DMS114 treated with DMSO at 0.1 percent for 48 hours (cell line): ENCODE measurements at regions not wholly inside any gene's neighbourhood (a gene's known extent, or its start where the extent isn't known, plus 50 kb on each side); places are given as distances from the start of the nearest gene placed in this dataset.

Experiments
- DNase-seq: peaks from one replicate; lab custom pipeline; 2025; ENCODE audit not compliant: unreplicated experiment; lab: John Stamatoyannopoulos, UW

DNA sequence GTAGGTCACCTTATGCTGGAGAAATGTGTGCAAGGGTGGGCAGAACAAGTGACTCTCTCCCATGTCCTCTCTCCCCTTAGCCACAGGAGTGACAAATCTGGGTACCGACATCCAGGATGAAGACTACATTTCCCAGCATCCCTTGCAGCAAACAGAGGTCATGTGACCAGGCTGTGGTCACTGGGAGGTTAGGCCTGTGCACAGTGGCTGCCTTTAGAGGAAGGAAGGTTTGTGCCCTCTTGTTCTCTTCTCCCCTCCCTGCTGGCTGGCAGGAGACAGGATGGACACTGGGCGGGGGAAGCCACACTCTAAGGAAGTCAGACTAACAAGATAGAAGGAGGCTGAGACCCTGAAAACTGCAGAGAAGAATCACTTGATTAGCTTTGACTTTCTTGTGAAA is 360.2 kb downstream of the PREX1 start:
- DNase-seq: no peak

DNA sequence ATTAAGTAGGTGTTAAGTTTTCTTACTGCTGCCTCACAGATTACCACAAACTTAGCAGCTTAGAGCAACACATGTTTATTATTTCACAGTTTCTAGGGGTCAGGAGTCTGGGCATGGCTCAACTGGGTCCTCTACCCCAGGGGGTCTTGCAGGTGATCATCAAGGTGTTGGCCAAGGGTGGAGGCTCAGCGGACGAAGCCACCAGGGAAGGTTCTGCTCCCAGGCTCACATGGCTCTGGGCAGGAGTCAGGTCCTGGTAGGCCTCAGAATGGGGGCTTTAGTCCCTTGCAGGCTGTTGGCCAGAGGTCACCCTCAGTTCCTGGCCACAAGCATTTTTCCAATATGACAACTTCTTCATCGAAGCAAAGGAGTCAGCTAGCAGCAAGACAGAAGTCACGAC is 362.5 kb downstream of the PREX1 start:
- no peak for DNase-seq

DNA sequence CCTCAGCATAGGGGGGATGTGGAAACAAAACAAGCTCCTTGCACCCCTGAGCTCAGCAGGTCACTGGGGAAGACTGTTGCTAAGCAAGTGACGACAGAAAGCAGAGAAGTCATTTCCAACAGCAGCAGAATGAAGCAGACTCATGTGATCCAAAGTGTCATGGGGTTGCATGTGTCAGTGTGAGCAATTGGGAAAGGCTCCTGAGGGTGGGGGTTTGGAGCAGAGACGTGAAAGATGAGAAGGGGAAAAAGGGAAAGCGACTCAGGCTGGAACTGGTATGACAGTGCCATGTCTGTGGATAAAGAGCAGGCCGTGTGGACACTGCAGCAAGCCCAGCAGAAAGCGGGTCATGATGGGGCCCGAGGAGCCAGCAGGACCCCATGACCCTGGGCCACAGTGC is 363.9 kb downstream of the PREX1 start:
- DNase-seq: no peak

DNA sequence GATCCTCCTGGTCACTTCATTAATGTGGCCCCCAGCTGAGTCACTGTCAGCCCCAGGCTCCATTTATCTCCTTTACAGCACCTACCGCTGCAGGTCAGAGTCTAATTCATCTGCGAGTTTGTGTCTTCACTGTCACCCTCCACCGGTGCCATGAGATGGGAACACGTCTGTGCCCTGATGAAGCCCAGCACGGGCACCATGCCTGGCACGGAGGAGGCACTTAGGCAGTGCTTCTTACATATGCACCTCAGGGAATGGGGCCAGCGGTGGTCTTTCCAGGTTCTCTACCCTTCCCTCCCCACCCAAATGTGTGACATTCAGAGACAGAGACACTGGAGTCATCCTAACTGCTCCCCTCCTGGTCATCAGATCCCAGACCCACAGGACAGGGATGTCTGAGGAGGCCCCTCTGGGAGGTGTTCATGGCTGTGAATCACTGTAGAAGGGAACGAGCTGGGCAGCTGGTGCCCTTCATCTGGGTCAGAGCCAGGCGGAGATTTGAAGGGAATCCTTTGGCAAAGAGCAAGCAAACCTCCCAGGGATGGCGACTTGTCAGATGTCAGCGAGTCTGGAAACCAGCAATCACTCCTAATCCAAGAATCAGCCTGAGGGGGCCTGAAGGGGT is 364.6 kb downstream of the PREX1 start:
- no peak for DNase-seq

DNA sequence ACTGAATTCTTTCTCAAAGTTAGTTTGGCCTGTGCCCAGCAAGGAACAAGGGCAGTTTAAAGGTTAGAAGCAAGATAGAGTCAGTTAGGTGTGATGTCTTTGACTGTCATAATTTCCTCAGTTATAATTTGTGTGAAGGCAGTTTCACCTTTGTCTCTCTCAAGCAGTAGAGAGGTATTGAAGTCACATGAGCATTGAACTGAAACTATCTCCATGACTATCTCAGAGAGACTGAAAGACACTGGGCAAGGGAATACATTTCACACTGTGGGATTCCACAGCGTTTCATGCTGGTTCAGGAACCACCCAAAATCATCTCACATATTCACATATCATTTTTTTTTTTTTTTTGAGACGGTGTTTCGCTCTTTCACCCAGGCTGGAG is 366.1 kb downstream of the PREX1 start:
- DNase-seq: no peak

DNA sequence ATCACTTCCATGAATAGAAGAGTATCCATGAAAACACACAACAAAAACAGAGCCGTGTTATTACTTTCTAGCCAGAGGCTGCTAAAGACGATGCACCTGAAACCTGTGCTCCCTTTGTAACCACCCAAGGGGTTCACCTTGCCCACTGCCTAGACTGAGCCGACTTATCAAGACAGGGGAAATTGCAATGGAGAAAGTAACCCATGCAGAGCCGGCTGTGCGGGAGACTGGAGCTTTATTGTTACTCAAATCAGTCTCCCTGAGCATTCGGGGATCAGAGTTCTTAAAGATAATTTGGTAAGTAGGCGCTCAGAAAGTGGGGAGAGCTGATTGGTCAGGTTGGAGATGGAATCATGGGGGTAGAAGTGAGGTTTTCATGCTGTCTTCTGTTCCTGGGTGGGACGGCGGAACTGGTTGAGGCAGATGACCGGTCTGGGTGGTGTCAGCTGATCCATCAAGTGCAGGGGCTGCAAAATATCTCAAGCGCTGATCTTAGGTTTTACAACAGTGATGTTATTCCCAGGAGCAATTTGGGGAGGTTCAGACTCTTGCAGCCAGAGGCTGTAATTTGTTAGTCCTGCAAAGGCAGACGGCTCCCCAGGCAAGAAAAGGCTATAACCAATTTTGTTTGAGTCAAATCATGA is 366.6 kb downstream of the PREX1 start:
- DNase-seq: no peak

DNA sequence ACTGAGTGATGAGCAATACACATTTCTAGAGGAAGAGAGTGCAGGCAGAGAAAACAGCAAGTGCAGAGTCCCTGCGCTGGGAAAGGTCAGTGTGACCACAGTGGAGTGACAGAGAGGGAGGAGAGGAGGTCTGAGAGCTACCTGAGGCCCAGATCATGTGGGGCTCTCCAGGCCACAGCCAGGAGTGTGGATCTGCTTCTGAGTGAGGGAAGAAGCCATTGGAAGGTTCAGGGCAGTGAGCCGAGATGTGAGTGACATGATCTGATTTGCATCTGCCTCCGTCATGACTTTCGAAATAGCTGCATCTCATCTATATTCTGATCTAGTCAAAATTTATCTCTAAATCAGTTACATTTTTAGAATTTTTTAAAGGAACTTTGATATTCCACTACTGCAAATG is 367.1 kb downstream of the PREX1 start:
- DNase-seq: no peak

DNA sequence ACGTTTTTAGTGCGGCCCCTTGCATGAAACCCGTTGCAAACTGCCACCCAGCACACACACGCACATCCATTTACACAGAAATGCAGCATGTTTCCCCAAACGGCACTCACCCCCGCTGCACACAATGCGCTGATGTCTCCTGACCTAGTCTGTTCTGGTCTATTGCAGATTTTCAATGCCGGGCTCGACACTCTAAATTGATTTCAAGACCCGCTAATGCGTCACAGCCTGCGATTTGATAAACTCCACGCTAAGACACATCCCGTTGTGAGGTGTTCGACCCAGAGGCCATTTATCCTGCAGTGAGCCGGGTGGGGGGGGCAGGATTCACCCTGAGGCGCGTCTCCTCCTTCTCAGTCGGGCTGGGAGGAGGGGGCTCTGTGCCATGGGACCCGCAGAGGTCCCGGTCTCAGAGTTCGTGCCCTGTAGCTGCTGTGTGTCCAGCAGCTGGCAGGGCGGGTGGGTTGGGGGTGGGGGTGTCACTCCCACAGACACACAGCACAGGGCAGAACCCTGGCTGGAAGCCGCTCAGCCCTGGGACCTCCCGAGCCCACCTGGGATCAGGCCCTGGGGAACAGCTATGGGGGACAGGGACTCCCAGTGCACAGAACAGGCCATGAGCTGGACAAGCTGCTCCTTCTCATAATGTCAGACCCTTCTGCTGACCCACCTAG is 367.9 kb downstream of the PREX1 start:
- no peak for DNase-seq

DNA sequence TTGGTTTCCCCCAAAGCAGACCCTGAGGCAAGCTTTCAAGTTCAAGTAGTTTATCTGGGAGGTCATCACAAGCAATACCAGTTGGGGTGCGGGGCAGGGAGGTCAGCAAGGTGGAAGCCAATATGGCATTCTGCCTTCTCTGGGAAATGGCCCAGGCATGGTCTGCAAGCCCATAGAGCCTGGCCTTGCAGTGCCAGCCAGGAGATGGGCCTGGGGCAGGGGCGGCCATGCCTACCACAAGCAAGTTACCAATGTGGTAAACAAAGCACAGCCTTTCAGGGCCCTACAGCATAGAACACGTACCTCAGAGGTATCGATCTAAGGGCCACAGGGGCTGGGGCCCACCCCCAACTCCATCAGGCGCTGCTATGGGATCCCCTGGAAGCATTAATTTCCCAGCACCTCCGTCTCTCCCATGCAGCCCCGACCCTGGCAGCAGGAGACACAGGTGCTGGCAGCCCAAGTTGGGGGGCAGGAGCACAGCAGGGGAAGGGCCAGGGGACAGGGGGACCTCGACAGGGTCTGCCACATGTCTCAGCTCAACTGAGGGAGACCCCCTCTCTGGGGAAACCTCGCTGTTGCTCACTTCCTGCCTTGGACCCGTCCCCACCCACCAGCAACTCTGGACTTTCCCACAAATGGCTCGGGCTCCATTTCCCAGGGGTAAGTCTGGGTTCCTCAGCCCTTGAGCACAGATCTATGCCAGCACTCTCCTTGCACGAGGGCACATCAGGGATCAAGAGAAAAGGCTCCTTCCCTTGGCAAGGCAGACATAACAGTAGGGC is 369.0 kb downstream of the PREX1 start:
- DNase-seq: no peak

DNA sequence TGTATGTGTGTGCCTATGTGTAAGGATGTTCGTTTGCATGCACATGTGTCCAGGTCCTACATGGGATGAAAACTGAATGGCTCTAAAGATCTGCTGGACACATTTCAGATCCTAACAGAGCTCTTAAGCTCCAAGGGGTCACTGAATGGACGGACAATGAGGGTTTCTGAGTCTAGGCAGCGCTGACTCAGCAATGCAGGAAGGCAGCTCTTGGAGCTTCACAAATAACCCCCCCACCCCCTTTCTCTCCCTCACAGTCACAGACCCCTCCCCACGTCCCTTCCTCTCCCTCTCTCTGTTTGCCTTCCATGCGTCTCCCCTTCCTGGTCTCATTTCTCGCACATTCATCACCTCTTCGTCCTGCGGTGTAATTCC is 369.8 kb downstream of the PREX1 start:
- DNase-seq: no peak

DNA sequence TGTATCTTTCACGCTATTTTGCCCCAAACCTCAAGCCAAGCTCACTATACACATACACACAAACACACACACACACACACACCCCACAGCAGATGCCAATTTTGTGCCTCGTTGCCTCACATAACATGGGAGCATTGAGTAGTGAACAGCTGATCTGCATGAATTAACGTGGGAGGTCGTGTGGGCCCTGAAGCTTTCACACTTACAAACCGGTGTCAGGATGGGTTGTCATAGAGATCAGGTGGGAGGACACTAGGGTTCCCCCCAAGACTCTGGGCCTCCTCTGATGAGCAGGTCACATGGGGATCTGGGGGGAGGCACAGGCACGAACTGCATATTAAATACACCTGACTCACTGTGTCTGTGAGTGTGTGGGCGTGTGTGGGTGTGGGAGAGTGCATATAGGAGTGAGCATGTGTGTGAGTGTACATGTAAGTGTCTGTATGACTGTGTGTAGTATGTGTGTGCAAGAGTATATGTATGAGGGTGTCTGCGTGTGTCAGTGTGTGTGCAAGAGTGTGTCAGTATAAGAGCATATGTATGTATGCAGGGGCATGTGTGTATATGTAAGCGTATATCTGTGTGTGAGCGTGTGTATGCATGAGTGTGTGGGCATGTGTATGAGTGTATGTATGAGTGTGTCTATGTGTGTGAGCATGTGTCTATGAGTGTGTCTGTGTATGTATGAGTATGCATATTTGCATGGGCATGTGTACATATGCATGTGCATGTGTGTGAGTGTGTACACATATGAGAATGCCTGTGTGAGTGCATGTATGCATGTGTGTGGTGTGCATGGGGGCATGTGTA is 370.4 kb downstream of the PREX1 start:
- no peak for DNase-seq

DNA sequence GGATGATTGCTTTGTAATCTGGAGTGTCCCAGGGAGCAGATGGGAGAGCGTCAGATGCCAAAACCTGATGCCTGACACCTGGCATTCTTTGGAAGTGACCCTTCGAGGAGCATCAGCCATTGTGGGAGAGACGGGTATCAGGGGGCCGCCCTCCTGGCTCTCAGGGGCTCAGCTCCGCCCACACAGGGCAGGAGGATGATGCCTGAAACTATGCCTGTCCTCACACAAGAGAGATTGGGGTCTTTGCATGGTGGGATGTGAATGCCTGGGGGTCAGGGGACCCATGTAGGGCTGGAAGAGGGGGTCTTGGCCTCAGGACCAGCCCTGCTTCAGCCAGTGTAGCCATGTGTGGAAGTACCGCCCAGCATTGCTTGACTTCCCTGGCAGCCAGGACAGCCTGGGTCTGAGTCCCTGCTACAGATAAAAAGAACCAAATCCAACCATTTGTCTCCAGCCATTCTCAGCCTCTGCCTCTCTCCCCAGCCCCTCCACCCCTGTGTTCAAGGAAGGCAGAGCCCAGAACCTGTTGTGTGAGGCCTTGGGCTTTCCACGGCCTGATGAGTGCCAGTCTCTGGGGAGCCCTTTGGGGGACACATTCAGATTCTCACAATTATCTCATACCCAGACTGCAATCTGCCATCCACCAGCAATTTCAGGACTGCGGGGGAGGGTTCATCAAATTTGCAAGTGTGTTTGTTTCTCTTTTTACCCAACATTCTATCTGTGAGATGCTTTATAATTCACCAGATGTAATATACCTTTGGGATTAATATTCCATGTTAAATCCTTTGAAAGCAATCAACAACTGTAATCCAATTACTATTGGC is 371.2 kb downstream of the PREX1 start:
- no peak for DNase-seq

DNA sequence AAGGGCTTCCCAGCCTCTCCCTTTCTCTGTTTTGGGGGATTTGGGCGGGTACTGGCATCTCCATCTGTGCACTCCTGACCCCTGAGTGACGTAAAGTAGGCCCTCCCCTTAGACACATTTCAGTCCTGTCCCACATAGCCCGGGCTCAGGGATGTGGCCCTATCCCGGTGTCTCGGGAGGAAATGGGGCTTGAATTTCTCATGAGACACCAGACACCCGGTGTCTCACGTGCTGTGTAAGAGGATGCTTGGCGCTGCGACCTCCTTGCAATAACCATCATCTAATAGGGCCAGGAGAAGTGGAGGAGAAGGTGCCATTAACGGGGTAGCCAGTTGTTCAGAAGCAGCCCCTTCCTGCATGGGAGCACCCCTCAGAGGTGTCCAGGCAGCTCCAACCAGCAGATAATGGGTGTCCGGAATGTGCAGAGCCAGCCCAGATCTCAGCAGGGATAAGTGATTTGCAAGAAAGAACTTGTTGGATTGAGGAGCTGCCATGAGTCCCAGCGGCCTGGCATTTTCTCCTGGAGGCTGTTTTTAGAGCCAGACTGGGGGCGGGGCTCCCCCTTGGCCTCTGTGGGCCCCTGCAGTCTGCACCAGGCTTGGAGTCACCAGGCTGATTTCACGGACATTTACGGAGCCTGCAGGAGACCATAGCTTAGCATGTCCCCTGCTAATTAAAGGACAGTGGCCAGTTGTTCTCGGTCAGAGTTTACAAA is 372.0 kb downstream of the PREX1 start:
- DNase-seq: no peak

DNA sequence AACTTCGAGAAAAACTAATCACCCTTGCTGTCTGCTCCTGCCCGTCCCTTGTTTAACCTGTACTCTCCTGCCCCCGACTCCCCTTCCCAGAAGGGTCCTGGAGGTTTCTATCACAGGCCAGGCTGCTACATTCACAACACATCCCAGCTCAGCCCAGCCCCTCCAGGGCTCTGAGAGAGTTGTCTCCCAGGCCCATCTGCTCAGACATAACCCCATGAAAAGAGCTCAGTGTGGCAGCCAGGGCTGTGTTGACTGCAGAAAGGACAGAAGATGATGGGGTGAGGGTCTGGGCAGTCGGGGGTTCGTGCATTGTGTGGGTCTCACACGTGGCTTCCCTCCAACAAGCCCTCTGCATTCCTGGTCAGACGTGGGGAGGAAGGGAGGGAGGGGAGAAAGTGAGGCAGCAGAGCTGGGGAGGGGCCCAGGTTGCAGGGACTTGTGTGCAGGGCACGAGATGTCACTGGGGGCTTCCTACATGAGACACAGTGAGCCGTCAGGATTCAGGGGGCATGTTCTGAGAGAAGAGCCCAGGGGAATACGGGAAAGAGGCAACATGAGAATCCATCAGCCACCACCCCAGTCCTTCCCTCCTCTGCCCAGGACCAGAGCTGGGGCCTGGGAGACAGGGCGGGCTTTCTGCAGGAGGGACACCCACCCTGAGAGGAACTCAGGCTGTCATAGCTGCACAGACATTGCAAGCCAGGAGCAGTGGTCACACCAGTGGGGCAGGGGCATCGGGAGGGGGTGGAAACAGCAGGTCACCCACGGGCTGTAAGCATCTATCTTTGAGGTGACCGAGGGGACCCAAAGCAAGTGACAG is 372.9 kb downstream of the PREX1 start:
- DNase-seq: no peak

DNA sequence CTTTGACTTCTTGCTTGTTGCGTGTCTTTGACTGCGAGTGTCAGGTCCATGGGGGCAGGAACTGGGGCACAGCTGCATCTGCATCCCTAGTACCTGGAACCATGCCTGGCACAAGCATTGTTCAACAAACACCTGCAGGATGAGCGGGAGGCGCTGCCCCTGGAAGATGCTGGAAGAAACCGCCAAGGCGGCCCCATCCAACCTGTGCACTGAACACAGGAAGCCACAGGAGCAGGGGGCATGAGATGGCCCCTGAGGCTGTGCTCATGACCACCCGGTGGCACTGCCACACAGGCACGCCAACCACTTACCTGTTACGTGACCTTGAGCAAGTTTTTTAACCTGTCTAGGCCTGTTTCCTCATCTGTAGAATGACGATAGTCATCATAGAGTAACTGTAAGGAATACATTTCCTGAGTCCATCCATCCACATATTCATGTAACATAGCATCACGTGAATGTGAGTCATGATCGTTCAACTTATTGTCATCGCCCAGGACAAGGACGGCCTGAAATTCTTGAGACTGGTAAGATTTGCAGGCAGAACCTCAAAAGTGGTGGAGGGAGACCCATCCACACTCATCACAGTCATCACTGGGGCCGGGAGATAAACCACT is 374.2 kb downstream of the PREX1 start:
- DNase-seq: no peak

DNA sequence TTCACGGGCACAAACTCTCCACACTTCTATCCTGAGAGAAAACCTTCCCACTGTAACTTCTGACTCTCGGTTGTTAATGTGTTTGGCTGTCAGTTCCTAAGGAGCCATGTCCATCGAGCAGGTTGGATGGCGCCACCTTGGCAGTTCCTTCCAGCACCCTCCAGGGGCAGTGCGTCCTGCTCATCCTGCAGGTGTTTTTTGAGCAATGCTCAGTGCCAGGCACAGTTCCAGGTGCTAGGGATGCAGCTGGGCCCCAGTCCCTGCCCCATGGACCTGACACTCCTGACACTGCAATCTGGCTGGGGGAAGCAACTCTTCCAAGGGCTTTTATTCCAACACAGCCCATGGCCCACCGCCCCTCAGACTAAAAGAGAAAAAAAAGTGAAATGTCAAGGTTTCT is 376.4 kb downstream of the PREX1 start:
- DNase-seq: no peak

DNA sequence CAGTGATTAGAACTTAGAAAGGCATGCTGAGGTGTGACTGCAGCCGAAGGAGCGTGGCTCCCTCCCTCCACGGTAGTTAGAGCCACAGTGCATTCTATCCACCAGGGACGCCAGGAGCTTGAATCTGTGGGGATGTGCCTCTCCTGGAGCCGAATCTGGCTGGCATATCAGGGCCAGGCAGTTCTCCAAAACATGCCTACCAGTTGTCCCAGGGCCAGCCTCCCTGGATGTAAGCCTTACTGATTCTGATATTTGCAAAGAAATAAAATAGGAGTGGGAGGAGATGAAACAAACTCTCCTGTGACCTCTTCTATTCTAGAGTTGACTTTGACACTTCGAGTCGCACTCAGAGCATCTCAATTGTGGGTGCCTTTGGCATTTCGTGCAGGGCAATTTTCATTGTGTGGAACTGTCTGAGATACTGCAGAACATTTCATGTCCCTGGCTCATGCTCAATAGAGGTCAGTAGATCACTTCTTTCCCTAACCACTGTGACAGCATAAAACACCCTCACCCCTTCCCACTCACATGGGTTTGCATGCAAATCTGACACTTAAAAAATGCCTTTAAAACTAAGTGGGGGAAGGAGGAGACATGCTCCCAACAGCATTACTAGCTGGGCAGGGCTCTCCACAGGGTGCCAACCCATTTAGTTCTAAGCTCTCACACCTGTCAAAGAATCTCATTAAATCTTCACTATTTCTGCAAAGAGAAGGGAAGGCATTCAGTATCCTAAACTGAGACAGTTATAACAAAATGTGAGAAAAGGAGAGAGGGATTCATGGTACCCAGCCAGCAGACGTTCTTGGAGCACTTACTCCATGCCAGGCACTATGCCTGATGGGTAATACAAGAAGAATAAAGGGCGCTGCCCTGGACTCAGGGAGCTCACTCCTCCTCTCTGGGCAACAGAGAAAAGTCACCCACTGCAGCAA is 378.9 kb downstream of the PREX1 start:
- no peak for DNase-seq
